Smooth muscle cell (in vitro differentiated cells): ENCODE measurements at regions not wholly inside any gene's neighbourhood (a gene's known extent, or its start where the extent isn't known, plus 50 kb on each side); places are given as distances from the start of the nearest gene placed in this dataset.

Source experiments
- DNase-seq: peaks from one replicate; lab custom pipeline; 2025; ENCODE audit not compliant: unreplicated experiment; lab: John Stamatoyannopoulos, UW
- H2AFZ ChIP-seq: fragments of 200-600 bp; sonication (generic); 2 replicates; pipeline ENCODE4 v1.6.0; 2016; ENCODE audit warnings: antibody characterized with exemption, low read depth, mild to moderate bottlenecking
- H3F3A ChIP-seq: fragments of 200-600 bp; sonication (generic); 2 replicates; pipeline ENCODE4 v1.6.0; 2017; ENCODE audit warnings: antibody characterized with exemption, low read depth
- H3K27ac ChIP-seq: fragments of 200-600 bp; sonication (generic); 2 replicates; pipeline ENCODE4 v1.5.1; 2016; ENCODE audit warnings: low read depth, mild to moderate bottlenecking
- H3K27me3 ChIP-seq: fragments of 200-600 bp; sonication (generic); 2 replicates; pipeline ENCODE4 v1.6.1; 2016; ENCODE audit warnings: low read depth, mild to moderate bottlenecking
- H3K36me3 ChIP-seq: fragments of 200-600 bp; sonication (generic); 2 replicates; pipeline ENCODE4 v1.5.1; 2016; ENCODE audit warnings: low read depth
- H3K4me1 ChIP-seq: fragments of 200-600 bp; sonication (generic); 2 replicates; pipeline ENCODE4 v1.5.1; 2016; ENCODE audit warnings: low read depth
- H3K4me2 ChIP-seq: fragments of 200-600 bp; sonication (generic); 2 replicates; pipeline ENCODE4 v1.6.0; 2016; ENCODE audit warnings: mild to moderate bottlenecking
- H3K4me3 ChIP-seq: fragments of 200-600 bp; sonication (generic); 2 replicates; pipeline ENCODE4 v1.5.1; 2016; ENCODE audit warnings: mild to moderate bottlenecking
- H3K79me2 ChIP-seq: fragments of 200-600 bp; sonication (generic); 2 replicates; pipeline ENCODE4 v1.6.0; 2016; ENCODE audit warnings: low read depth, mild to moderate bottlenecking
- H3K9ac ChIP-seq: fragments of 200-600 bp; sonication (generic); 2 replicates; pipeline ENCODE4 v1.6.0; 2016; ENCODE audit warnings: low read depth
- H3K9me3 ChIP-seq: fragments of 200-600 bp; sonication (generic); replicated peaks from 2 replicates; pipeline ENCODE4 v1.5.1; 2016; ENCODE audit warnings: low read depth
- H4K20me1 ChIP-seq: fragments of 200-600 bp; sonication (generic); 2 replicates; pipeline ENCODE4 v1.6.0; 2016; ENCODE audit warnings: low read depth
- CTCF ChIP-seq: fragments of 200-600 bp; sonication (generic); IDR thresholded peaks from 2 replicates; pipeline ENCODE4 v1.5.1; 2017; ENCODE audit warnings: borderline replicate concordance, mild to moderate bottlenecking, antibody characterized with exemption; ENCODE audit not compliant: insufficient read depth, poor library complexity, severe bottlenecking
- WGBS: methylation state at CpG from one replicate; pipeline ENCODE4 v1.1.7; 2016; ENCODE audit warnings: low lambda C conversion rate; 5-methylcytosine and 5-hydroxymethylcytosine counted together

GRCh38 chrX:22800360-22800759 lies 199.4 kb upstream of the DDX53 start:
- Histone ChIP-seq H3K4me1 (no peaks in the 10 kb centered on the region), H3K27me3 (no peaks in the 10 kb centered on the region), H4K20me1 (no peaks in the 10 kb centered on the region), H3K9me3 (peaks cover 3% of the 10 kb centered on the region), H3K27ac (peak overlapping the region; percentile 75), H2AFZ (no peak overlapping the region), H3K9ac (no peak overlapping the region), H3K4me3 (no peak overlapping the region), H3F3A (no peaks in the 10 kb centered on the region), H3K79me2 (no peaks in the 10 kb centered on the region), H3K4me2 (peak overlapping the region; percentile 38), H3K36me3 (no peaks in the 10 kb centered on the region)
- TF ChIP-seq CTCF: no peak
- no peak for DNase-seq
- 34% methylated on average over 4 of the region's 4 CpGs for WGBS

DNA sequence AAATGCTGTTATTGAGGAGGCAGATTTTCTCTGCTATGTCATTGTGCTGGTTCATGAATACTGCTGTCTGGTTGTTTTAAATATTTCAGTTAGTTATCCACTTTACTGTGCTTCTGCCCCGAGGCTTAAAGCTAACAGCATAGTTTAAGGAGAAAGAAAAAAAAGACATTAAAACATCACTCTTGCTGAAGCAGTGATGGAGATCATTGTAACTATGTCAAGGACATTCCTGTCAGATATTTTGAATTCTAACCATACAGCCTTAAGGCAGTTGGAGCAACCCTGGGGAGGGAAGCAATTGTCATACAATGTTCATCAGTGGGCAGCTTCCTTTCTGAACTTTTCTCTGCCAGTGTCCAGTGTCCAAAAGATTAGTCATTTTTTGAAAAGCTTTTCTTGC lies 199.0 kb upstream of the DDX53 start:
- H3F3A ChIP-seq: no peaks in the 10 kb centered on the region
- no peak overlapping the region for H2AFZ ChIP-seq
- H3K4me2 ChIP-seq: peak overlapping the region; percentile 38
- H3K79me2 ChIP-seq: no peaks in the 10 kb centered on the region
- H3K27me3 ChIP-seq: no peaks in the 10 kb centered on the region
- no peaks in the 10 kb centered on the region for H3K4me1 ChIP-seq
- 33% methylated on average over 1 of the region's 1 CpG for WGBS
- peak overlapping the region; percentile 75 for H3K27ac ChIP-seq
- DNase-seq: no peak
- no peak overlapping the region for H3K9ac ChIP-seq
- H4K20me1 ChIP-seq: no peaks in the 10 kb centered on the region
- peaks cover 3% of the 10 kb centered on the region for H3K9me3 ChIP-seq
- no peak overlapping the region for H3K4me3 ChIP-seq
- H3K36me3 ChIP-seq: no peaks in the 10 kb centered on the region
- TF ChIP-seq CTCF: no peak

DNA sequence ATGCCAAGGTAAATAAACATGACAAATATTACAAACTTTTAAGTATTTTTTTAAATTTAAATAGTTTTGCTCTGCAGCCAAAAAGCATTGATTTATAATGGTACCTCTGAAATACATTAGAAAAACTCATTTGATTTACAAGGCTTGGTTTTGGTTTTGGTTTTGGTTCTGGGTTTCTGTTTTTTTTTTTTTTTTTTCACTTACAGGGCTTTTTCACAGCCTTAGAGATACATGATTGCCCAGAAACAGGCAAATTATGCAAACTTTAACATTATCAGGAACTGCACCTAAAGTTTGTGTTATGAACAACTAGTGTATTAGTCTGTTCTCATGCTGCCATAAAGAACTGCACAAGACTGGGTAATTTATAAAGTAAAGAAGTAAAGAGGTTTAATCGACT lies 196.4 kb upstream of the DDX53 start:
- Histone ChIP-seq H2AFZ (no peak overlapping the region), H3K4me1 (no peaks in the 10 kb centered on the region), H3K9me3 (no peaks in the 10 kb centered on the region), H3K36me3 (no peaks in the 10 kb centered on the region), H3K4me2 (no peak overlapping the region), H3K4me3 (no peak overlapping the region), H3K79me2 (no peaks in the 10 kb centered on the region), H3F3A (no peaks in the 10 kb centered on the region), H3K27me3 (no peaks in the 10 kb centered on the region), H4K20me1 (no peaks in the 10 kb centered on the region), H3K27ac (no peak overlapping the region), H3K9ac (no peak overlapping the region)
- 57% methylated on average over 1 of the region's 1 CpG for WGBS
- no peak for TF ChIP-seq CTCF
- no peak for DNase-seq

DNA sequence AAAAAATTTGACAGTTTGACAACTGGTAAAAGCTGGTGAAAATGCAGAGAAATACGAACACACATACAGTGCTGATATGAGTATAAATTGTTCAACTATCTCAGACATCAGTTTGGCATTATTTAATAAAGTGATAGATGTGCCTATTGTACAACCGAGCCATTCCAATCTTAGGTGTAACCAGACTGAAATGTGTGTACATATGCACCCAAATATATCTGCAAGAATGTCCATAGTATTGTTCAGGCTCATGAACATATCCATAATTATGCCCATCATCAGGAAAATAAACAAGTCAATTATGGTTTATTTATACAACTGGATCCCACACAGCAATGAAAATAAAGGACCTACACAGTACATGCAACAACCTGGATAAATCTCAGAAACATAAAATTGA lies 188.9 kb upstream of the DDX53 start:
- Histone ChIP-seq H3K9me3 (no peaks in the 10 kb centered on the region), H3K27ac (no peak overlapping the region), H3K4me3 (no peak overlapping the region), H3K9ac (no peak overlapping the region), H3K79me2 (no peaks in the 10 kb centered on the region), H3K36me3 (no peaks in the 10 kb centered on the region), H3K27me3 (no peaks in the 10 kb centered on the region), H3K4me2 (no peak overlapping the region), H4K20me1 (no peaks in the 10 kb centered on the region), H3F3A (no peaks in the 10 kb centered on the region), H2AFZ (no peak overlapping the region), H3K4me1 (no peaks in the 10 kb centered on the region)
- DNase-seq: no peak
- 48% methylated on average over 2 of the region's 2 CpGs for WGBS
- no peak for TF ChIP-seq CTCF
